HepG2 (cell line): ENCODE measurements at regions not wholly inside any gene's neighbourhood (a gene's known extent, or its start where the extent isn't known, plus 50 kb on each side); places are given as distances from the start of the nearest gene placed in this dataset.

Experiments used
- ATAC-seq: fragments of 200-7000 bp; cut with Tn5 transposase; 3 replicates; pipeline ENCODE4 v1.9.1; 2020; ENCODE audit warnings: mild to moderate bottlenecking, moderate library complexity
- BruUV-seq: library from RNA; stranded (reverse); fragments of 400-500 nt; replicated peaks from 2 replicates; lab custom pipeline; 2021; lab: Mats Ljungman, UMichigan
- CTCF ChIA-PET: fragments of 300-600 bp; formaldehyde crosslinking; extraction: SDS; loops from one replicate; lab custom pipeline; 2021; ENCODE audit warnings: low total read pairs, inconsistent platforms, low intra/inter-chr PET ratio; lab: Yijun Ruan, JAX
- POLR2A ChIA-PET: fragments of 350-600 bp; sonication (Branson Sonifier 250); formaldehyde crosslinking; loops from one replicate; lab custom pipeline; 2020; ENCODE audit warnings: antibody characterized with exemption, inconsistent platforms; lab: Yijun Ruan, JAX
- DNase-seq: peaks from one replicate; pipeline ENCODE4 v3.0.0-alpha.2; 2015; ENCODE audit warnings: low spot score
- FAIRE-seq: peaks from 3 replicates; lab custom pipeline; 2011; peaks lifted over from hg19 to GRCh38; lab: Jason Lieb, UNC
- H2AFZ ChIP-seq: one replicate; pipeline ENCODE4 v1.6.1; 2011; ENCODE audit warnings: low read length, inconsistent platforms
- H3K27ac ChIP-seq: fragments of 300-600 bp; 3 replicates; pipeline ENCODE4 v1.8.0; 2011; ENCODE audit warnings: mixed run types, mild to moderate bottlenecking, mixed read lengths, low read length, inconsistent platforms; ENCODE audit not compliant: insufficient read depth; ENCODE audit errors: extremely low read length
- H3K27me3 ChIP-seq, 2 experiments: fragments of 200-600 bp in 1 of 2; 2 replicates in 1 of 2; 3 replicates in 1 of 2; pipeline versions ENCODE4 v1.6.0 to v1.8.0; 2011; ENCODE audit warnings: low read length in 2 of 2, mild to moderate bottlenecking in 2 of 2, moderate library complexity in 2 of 2, inconsistent platforms in 1 of 2; ENCODE audit not compliant: insufficient read depth in 2 of 2, control insufficient read depth in 1 of 2
- H3K36me3 ChIP-seq, 2 experiments: fragments of 200-600 bp in 1 of 2; replicated peaks in 1 of 2; 2 replicates in 1 of 2; 3 replicates in 1 of 2; pipeline versions ENCODE4 v1.5.1 to v1.8.0; 2011; ENCODE audit warnings: low read length in 2 of 2, inconsistent platforms in 1 of 2; ENCODE audit not compliant: insufficient read depth in 2 of 2, control insufficient read depth in 1 of 2
- H3K4me1 ChIP-seq: 2 replicates; pipeline ENCODE4 v1.5.1; 2012; ENCODE audit warnings: low read length, inconsistent platforms; ENCODE audit not compliant: insufficient read depth
- H3K4me2 ChIP-seq: 2 replicates; pipeline ENCODE4 v1.6.0; 2011; ENCODE audit warnings: low read depth, low read length, inconsistent platforms
- H3K4me3 ChIP-seq, 3 experiments: fragments of 200-600 bp in 1 of 3; sonication (generic), shearing (Covaris generic) in 1 of 3; replicated peaks in 1 of 3; 2 replicates each; pipeline ENCODE4 v1.5.1; 2011 to 2016; ENCODE audit warnings: low read length in 3 of 3, inconsistent platforms in 2 of 3, low read depth in 2 of 3, mild to moderate bottlenecking in 2 of 3, control low read depth in 1 of 3, mixed read lengths in 1 of 3; ENCODE audit not compliant: insufficient read depth in 1 of 3
- H3K79me2 ChIP-seq: one replicate; pipeline ENCODE4 v1.6.1; 2011; ENCODE audit warnings: low read length, inconsistent platforms; ENCODE audit not compliant: insufficient read depth
- H3K9ac ChIP-seq: 2 replicates; pipeline ENCODE4 v1.6.0; 2011; ENCODE audit warnings: mild to moderate bottlenecking, low read depth, low read length, inconsistent platforms; ENCODE audit not compliant: insufficient read depth
- H3K9me3 ChIP-seq: 2 replicates; pipeline ENCODE4 v1.5.1; 2012; ENCODE audit warnings: mild to moderate bottlenecking, low read length
- H4K20me1 ChIP-seq: 2 replicates; pipeline ENCODE4 v1.6.0; 2011; ENCODE audit warnings: inconsistent platforms, mild to moderate bottlenecking, low read length, moderate library complexity; ENCODE audit not compliant: insufficient read depth
- EZH2 ChIP-seq: conservative IDR thresholded peaks from 2 replicates; pipeline ENCODE4 v1.6.1; 2012; ENCODE audit warnings: mild to moderate bottlenecking, low read depth, low read length, moderate library complexity
- JUN ChIP-seq: sonication (generic); formaldehyde crosslinking; IDR thresholded peaks from 2 replicates; pipeline ENCODE4 v1.4.0; 2020; ENCODE audit warnings: mild to moderate bottlenecking, missing genetic modification reagents
- KDM2A ChIP-seq: sonication (generic); formaldehyde crosslinking; IDR thresholded peaks from 2 replicates; pipeline ENCODE4 v1.4.0; 2020; ENCODE audit warnings: low read depth, missing genetic modification reagents, borderline replicate concordance
- MEIS2 ChIP-seq: sonication (generic); formaldehyde crosslinking; IDR thresholded peaks from 2 replicates; pipeline ENCODE4 v1.9.0; 2021; ENCODE audit warnings: mild to moderate bottlenecking, missing genetic modification reagents
- MTF1 ChIP-seq: sonication (generic); formaldehyde crosslinking; IDR thresholded peaks from 2 replicates; pipeline ENCODE4 v1.5.0; 2020; ENCODE audit warnings: missing genetic modification reagents
- NCOA1 ChIP-seq: sonication (generic); formaldehyde crosslinking; IDR thresholded peaks from 2 replicates; pipeline ENCODE4 v1.9.0; 2021; ENCODE audit warnings: missing genetic modification reagents
- NFE2L1 ChIP-seq: sonication (generic); formaldehyde crosslinking; IDR thresholded peaks from 2 replicates; pipeline ENCODE4 v1.4.0; 2020; ENCODE audit warnings: missing genetic modification reagents, mild to moderate bottlenecking, borderline replicate concordance
- PRMT3 ChIP-seq: sonication (generic); formaldehyde crosslinking; IDR thresholded peaks from 2 replicates; pipeline ENCODE4 v1.8.1; 2022; ENCODE audit warnings: low read depth, mild to moderate bottlenecking, moderate library complexity, missing genetic modification reagents, borderline replicate concordance
- SMARCE1 ChIP-seq: fragments of 450-650 bp; IDR thresholded peaks from 2 replicates; pipeline ENCODE4 v1.6.1; 2017; ENCODE audit warnings: borderline replicate concordance
- ZBTB38 ChIP-seq: sonication (generic); formaldehyde crosslinking; IDR thresholded peaks from 2 replicates; pipeline ENCODE4 v1.5.1; 2020; ENCODE audit warnings: mild to moderate bottlenecking, missing genetic modification reagents
- ZNF232 ChIP-seq: sonication (generic); formaldehyde crosslinking; IDR thresholded peaks from 2 replicates; pipeline ENCODE4 v1.4.0; 2020; ENCODE audit warnings: missing genetic modification reagents, borderline replicate concordance
- ZNF335 ChIP-seq: sonication (generic); formaldehyde crosslinking; IDR thresholded peaks from 2 replicates; pipeline ENCODE4 v1.4.0; 2020; ENCODE audit warnings: missing genetic modification reagents
- ZNF564 ChIP-seq: sonication (generic); formaldehyde crosslinking; IDR thresholded peaks from 2 replicates; pipeline ENCODE4 v1.8.1; 2023; ENCODE audit warnings: mild to moderate bottlenecking, missing genetic modification reagents
- ZNF652 ChIP-seq: IDR thresholded peaks from 2 replicates; pipeline ENCODE4 v1.6.1; 2016; ENCODE audit warnings: low read depth, borderline replicate concordance
- ZNF687 ChIP-seq: sonication (generic); formaldehyde crosslinking; IDR thresholded peaks from 2 replicates; pipeline ENCODE4 v1.5.1; 2020; ENCODE audit warnings: mild to moderate bottlenecking, missing genetic modification reagents, moderate library complexity
- in situ Hi-C: cut with HindIII; loops from 2 replicates; pipeline ENCODE4 v1.10.0; 2017; ENCODE audit warnings: low pct_unique_long_range_greater_than_20kb; ENCODE audit not compliant: extremely low pct_ligation_motif_present
- intact Hi-C: fragments of 100-400 bp; cut with micrococcal nuclease; formaldehyde crosslinking; loops from one replicate; pipeline ENCODE4 v1.10.0; 2022; ENCODE audit not compliant: unreplicated experiment

GRCh38 chr18:1483385-1483784 lies 578.7 kb downstream of the ADCYAP1 start:
- Histone ChIP-seq H3K9me3 (no peaks in the 10 kb centered on the region), H3K79me2 (no peaks in the 10 kb centered on the region), H3K27me3 (no peaks in the 10 kb centered on the region), H3K4me2 (no peak overlapping the region), H3K36me3 (no peaks in the 10 kb centered on the region), H3K4me1 (no peaks in the 10 kb centered on the region), H4K20me1 (no peaks in the 10 kb centered on the region), H2AFZ (no peak overlapping the region), H3K4me3 (no peak overlapping the region), H3K9ac (no peak overlapping the region), H3K27ac (no peak overlapping the region)
- FAIRE-seq (no peak), DNase-seq (no peak), ATAC-seq (no peak)
- ChIA-PET CTCF (no interaction called here), POLR2A (no interaction called here)
- intact Hi-C loops = no loop called here
- in situ Hi-C loops = no loop called here
- BruUV-seq = no TSS peak
- TF ChIP-seq ZNF687 (CRISPR knock-in tag) (no peak), EZH2 (no peak), MEIS2 (CRISPR knock-in tag) (no peak), SMARCE1 (no peak), ZNF652 (CRISPR knock-in tag) (no peak), KDM2A (CRISPR knock-in tag) (no peak), MTF1 (CRISPR knock-in tag) (no peak), NFE2L1 (CRISPR knock-in tag) (no peak), ZBTB38 (CRISPR knock-in tag) (no peak), JUN (CRISPR knock-in tag) (no peak), ZNF564 (CRISPR knock-in tag) (no peak), NCOA1 (no peak), ZNF335 (CRISPR knock-in tag) (no peak), ZNF232 (CRISPR knock-in tag) (no peak), PRMT3 (CRISPR knock-in tag) (no peak)
